ENCODE measurements at regions not wholly inside any gene's neighbourhood (a gene's known extent, or its start where the extent isn't known, plus 50 kb on each side); places are given as distances from the start of the nearest gene placed in this dataset.

DNA sequence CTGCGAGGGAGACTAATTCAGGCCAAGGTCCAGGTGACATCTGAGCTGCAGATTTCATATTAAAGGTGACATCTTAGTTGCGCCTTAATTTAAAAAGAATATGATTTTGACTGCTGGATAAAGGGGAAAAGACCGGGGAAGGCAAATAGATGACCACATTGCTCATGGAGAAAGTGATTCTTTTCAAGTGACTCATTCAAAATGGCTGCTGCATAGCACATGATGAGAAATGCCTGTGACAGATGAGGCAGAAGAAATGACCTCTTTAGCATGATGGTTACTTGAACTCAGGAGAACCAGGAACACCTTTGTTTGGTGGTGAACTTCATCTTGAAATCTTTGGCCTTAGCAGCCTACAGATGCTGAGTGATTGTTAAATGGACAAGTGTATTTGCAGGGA, 385.8 kb upstream of the TRIB2 start:
- TF ChIP-seq, protein P1, sequence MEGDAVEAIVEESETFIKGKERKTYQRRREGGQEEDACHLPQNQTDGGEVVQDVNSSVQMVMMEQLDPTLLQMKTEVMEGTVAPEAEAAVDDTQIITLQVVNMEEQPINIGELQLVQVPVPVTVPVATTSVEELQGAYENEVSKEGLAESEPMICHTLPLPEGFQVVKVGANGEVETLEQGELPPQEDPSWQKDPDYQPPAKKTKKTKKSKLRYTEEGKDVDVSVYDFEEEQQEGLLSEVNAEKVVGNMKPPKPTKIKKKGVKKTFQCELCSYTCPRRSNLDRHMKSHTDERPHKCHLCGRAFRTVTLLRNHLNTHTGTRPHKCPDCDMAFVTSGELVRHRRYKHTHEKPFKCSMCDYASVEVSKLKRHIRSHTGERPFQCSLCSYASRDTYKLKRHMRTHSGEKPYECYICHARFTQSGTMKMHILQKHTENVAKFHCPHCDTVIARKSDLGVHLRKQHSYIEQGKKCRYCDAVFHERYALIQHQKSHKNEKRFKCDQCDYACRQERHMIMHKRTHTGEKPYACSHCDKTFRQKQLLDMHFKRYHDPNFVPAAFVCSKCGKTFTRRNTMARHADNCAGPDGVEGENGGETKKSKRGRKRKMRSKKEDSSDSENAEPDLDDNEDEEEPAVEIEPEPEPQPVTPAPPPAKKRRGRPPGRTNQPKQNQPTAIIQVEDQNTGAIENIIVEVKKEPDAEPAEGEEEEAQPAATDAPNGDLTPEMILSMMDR (IDR thresholded peaks at IDR 0.05): no peak
- Histone ChIP-seq H3K4me3 (no peak overlapping the region), H3K4me1 (no peaks in the 10 kb centered on the region), H3K36me3 (no peaks in the 10 kb centered on the region), H3K9me3 (no peaks in the 10 kb centered on the region), H3K27ac (no peak overlapping the region), H3K27me3 (no peaks in the 10 kb centered on the region)
- intact Hi-C loops (cut with DNase I): no loop called here
- ATAC-seq (no peak), DNase-seq (no peak)

DNA sequence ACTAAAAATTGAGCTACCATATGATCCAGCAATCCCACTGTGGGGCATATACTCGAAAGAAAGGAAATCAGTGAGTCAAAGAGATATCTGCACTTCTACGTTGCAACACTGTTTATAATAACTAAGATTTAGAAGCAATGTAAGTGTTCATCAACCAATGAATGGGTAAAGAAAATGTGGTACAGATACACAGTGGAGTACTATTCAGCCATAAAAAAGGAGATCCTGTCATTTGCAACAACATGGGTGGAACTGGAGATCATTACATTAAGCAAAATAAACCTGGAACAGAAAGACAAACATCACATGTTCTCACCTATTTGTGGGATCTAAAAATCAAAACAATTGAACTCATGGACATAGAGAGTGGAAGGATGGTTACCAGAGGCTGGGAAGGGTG, 385.0 kb upstream of the TRIB2 start:
- Histone ChIP-seq H3K4me3 (no peak overlapping the region), H3K27me3 (no peaks in the 10 kb centered on the region), H3K27ac (no peak overlapping the region), H3K9me3 (no peaks in the 10 kb centered on the region), H3K36me3 (no peaks in the 10 kb centered on the region), H3K4me1 (no peaks in the 10 kb centered on the region)
- TF ChIP-seq, protein P1 (IDR thresholded peaks at IDR 0.05): no peak
- intact Hi-C loops (cut with DNase I): no loop called here
- ATAC-seq: no peak
- no peak for DNase-seq

DNA sequence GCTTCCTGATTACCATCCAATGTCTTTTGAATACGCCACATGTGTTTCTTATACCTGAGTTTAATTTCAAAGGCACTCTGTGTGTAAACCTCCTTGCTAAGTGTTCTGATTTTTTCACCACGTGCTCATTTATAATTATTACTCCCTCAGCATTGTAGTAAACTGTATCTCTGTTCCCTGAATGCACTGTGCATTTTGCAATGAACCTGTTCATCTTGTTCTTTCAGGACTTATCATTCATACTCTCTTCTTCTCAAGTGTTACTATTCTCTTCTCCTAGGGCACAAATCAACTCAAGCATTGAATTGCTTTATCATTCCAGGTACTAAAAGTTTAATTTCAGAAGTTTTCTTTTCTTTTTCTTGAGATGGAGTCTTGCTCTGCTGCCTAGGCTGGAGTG, 383.4 kb upstream of the TRIB2 start:
- DNase-seq (no peak), ATAC-seq (no peak)
- Histone ChIP-seq H3K9me3 (no peaks in the 10 kb centered on the region), H3K4me1 (no peaks in the 10 kb centered on the region), H3K36me3 (no peaks in the 10 kb centered on the region), H3K4me3 (no peak overlapping the region), H3K27ac (no peak overlapping the region), H3K27me3 (no peaks in the 10 kb centered on the region)
- TF ChIP-seq, protein P1 (IDR thresholded peaks at IDR 0.05): no peak
- intact Hi-C loops (cut with DNase I): no loop called here

DNA sequence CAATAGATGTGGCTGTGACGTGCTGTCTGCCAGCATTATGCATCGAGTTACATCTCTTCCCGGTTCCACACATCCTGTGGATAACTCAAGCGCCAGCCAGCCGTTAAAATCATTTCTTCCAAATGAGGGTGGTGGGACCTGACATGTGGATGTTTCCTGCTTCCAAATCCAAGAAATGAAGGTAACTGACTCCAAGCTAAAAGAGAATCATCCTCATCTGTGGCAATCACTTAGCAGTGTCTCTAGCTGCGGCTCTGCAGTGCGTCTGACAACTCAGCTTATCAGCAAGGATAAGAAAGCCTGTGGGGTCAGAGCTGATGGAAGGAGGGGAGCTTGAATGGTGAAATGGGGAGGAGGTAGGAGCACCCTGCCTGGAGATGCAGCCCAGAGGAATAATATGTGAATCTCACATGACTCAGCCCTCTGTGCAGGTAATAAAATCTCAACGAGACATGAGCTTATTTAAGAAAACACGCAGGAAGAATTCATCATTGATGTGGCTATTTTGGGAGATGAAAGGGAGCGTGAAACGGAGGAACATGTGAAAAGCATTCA, 382.2 kb upstream of the TRIB2 start:
- intact Hi-C loops (cut with DNase I): no loop called here
- no peaks in the 10 kb centered on the region for H3K27me3 ChIP-seq
- H3K36me3 ChIP-seq: no peaks in the 10 kb centered on the region
- DNase-seq: no peak
- no peak overlapping the region for H3K27ac ChIP-seq
- H3K9me3 ChIP-seq: no peaks in the 10 kb centered on the region
- H3K4me3 ChIP-seq: no peak overlapping the region
- no peaks in the 10 kb centered on the region for H3K4me1 ChIP-seq
- TF ChIP-seq, protein P1 (IDR thresholded peaks at IDR 0.05): no peak
- ATAC-seq: no peak

DNA sequence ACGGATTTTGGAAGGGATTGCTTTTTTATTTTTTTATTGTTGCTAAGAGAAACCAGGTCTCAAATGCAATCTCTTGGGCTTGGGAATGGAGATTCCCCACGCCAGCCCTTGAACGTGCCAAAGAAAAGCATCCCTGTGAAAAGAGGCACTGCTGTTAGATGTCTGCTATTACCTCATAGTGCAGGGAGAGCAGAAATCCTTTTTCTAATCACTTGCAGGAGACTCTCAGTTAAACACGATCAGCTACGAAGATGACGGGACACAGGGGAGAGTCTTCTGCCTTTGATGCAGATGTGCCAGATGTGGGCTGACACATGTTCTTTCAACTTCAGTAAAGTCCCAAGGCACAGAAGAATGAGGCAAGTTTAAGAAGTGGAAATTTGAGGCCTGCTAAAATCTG, 381.6 kb upstream of the TRIB2 start:
- no peak for DNase-seq
- no peak for ATAC-seq

More for the DNA sequence above, 381.6 kb upstream of the TRIB2 start:
- Histone ChIP-seq H3K9me3 (no peaks in the 10 kb centered on the region), H3K27me3 (no peaks in the 10 kb centered on the region), H3K36me3 (no peaks in the 10 kb centered on the region), H3K4me3 (no peak overlapping the region), H3K4me1 (no peaks in the 10 kb centered on the region), H3K27ac (no peak overlapping the region)
- TF ChIP-seq, protein P1 (IDR thresholded peaks at IDR 0.05): no peak
- intact Hi-C loops (cut with DNase I): no loop called here
